ENCODE measurements at regions not wholly inside any gene's neighbourhood (a gene's known extent, or its start where the extent isn't known, plus 50 kb on each side); places are given as distances from the start of the nearest gene placed in this dataset.

- TF ChIP-seq CTCF (IDR thresholded peaks at IDR 0.05) (no peak), POLR2AphosphoS5 (IDR thresholded peaks at IDR 0.05) (no peak)
Measured at GRCh38 chr15:95636107-95636506, 694.4 kb upstream of the NR2F2 start.
